Coronary artery (tissue), 2 donors: ENCODE measurements at regions not wholly inside any gene's neighbourhood (a gene's known extent, or its start where the extent isn't known, plus 50 kb on each side); places are given as distances from the start of the nearest gene placed in this dataset.

ENCODE experiments used
- DNase-seq: peaks from one replicate; pipeline ENCODE4 v3.0.0-alpha.2; 2017; ENCODE audit warnings: low spot score
- H3K27ac ChIP-seq, 2 donors: fragments of 200-600 bp; sonication (generic); one replicate each; pipeline ENCODE4 v1.5.1; 2016 to 2019
- H3K4me3 ChIP-seq: fragments of 200-600 bp; sonication (generic); 2 replicates; pipeline ENCODE4 v1.5.1; 2016; ENCODE audit warnings: mild to moderate bottlenecking, moderate library complexity
- CTCF ChIP-seq: fragments of 200-600 bp; sonication (generic); IDR thresholded peaks from one replicate; pipeline ENCODE4 v1.5.1; 2019; ENCODE audit warnings: antibody characterized with exemption

DNA sequence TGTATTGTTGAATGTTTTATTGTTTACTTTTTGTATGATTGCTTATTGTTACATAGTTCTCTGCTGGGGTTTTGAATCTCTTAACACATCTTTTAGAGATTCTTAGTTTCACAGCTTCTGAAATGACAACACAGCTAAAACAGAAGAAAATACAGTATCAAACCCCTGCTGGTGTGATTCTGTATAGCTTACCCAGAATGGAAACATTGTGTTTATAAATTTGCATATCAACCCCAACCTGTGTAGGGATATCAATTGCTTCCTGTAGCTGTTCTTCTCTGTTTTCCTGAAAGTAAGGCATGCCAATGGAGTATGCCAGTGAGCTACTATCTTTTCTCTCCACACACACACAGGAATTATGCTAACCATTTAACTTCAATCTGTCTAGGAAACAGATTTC is 64.3 kb upstream of the ID4 start:
- Histone ChIP-seq H3K4me3 (no peak overlapping the region), H3K27ac (no peak overlapping the region)
- TF ChIP-seq CTCF = no peak
- no peak for DNase-seq

- no peak overlapping the region for H3K4me3 ChIP-seq
- DNase-seq = no peak
- H3K27ac ChIP-seq = no peak overlapping the region
- TF ChIP-seq CTCF = no peak
Observed at GRCh38 chr6:19781269-19781668, 55.9 kb upstream of the ID4 start.

- TF ChIP-seq CTCF = no peak
- Histone ChIP-seq H3K4me3 (no peak overlapping the region), H3K27ac (no peak overlapping the region)
- DNase-seq = no peak
Observed at GRCh38 chr6:19782588-19782987, 54.6 kb upstream of the ID4 start.
